ENCODE measurements at regions not wholly inside any gene's neighbourhood (a gene's known extent, or its start where the extent isn't known, plus 50 kb on each side); places are given as distances from the start of the nearest gene placed in this dataset.

DNA sequence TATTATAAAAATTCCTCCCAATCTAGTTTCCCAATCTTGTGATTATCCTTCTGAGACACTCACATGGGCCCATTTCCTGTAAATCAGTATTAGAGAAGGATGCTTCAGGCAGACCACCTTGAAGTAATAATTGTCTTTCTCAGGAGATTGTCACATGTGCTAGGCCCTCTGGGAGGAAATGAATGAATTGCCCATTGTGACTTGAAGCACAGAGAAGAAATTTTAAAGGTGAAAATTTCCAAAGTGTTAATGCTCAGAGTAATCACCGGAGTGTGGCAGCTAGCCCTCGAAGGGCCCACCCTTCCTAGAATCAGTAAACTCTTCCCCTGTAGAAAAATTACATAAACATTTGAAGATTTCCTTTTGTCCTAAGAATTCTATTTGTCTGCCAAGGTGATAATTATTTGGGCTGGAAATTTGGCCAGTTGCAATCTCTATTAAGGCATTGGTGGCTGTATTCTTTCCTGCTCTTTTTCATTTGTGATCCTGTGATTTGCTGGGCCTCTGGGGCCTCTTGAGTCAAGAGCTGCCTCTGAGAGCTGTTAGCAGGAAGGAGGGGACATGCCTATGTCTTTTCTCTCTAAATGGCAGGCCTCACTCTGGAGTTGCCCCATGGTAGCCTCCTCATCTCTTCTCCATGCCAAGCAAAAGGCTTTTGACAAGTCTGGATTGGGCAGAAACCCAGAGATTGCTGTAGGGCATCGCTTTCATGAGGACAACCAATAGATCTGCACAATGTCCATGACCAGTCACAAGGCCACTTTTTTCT lies 371.5 kb upstream of the ACTBL2 start:
- TF ChIP-seq YY1 (IDR thresholded peaks at IDR 0.05; ENCODE audit: insufficient read depth, insufficient read length) (no peak), SUZ12 (IDR thresholded peaks at IDR 0.05; ENCODE audit: extremely low read depth, insufficient read depth, insufficient read length) (no peak), ZNF274 (IDR thresholded peaks at IDR 0.05; ENCODE audit: low read depth, low read length) (no peak)
